Activated naive CD4-positive, alpha-beta T cell treated with anti-CD3 and anti-CD28 coated beads, Interleukin-2, amount 10 ng/mL, durations not matched to agents 7 days and 5 days (primary cell): ENCODE measurements at regions not wholly inside any gene's neighbourhood (a gene's known extent, or its start where the extent isn't known, plus 50 kb on each side); places are given as distances from the start of the nearest gene placed in this dataset.
A peak's percentile ranks its signal among the peaks of the same experiment; 100 is the strongest.
"Not testable (repeated sequence)": the region's sequence is repeated elsewhere in the genome, so short reads cannot be mapped to it uniquely, and the experiment has no call there.

Source experiments
- CTCF ChIA-PET: fragments of 350-600 bp; sonication (Branson Sonifier 250); formaldehyde crosslinking; loops from one replicate; lab custom pipeline; 2021; ENCODE audit warnings: antibody characterized with exemption; lab: Charles Lee
- DNase-seq: peaks from one replicate; pipeline ENCODE4 v3.0.0-alpha.2; 2020
- H3K27ac Mint-ChIP-seq: one replicate; pipeline ENCODE4 v1.8.0; 2021; ENCODE audit warnings: mild to moderate bottlenecking, moderate library complexity, mixed read lengths
- H3K27me3 Mint-ChIP-seq: one replicate; pipeline ENCODE4 v1.8.0; 2021; ENCODE audit warnings: mild to moderate bottlenecking, mixed read lengths
- H3K36me3 Mint-ChIP-seq: one replicate; pipeline ENCODE4 v1.8.0; 2021; ENCODE audit warnings: mixed read lengths
- H3K4me1 Mint-ChIP-seq: one replicate; pipeline ENCODE4 v1.8.0; 2021; ENCODE audit warnings: mixed read lengths
- H3K4me3 Mint-ChIP-seq: one replicate; pipeline ENCODE4 v1.8.0; 2021; ENCODE audit warnings: mild to moderate bottlenecking, moderate library complexity, mixed read lengths
- H3K9me3 Mint-ChIP-seq: one replicate; pipeline ENCODE4 v1.8.0; 2021; ENCODE audit warnings: mixed read lengths

- Mint-ChIP-seq H3K4me3 (no peak overlapping the region), H3K9me3 (peaks cover 8% of the 10 kb centered on the region), H3K27ac (no peak overlapping the region), H3K27me3 (peaks cover 5% of the 10 kb centered on the region), H3K36me3 (no peaks in the 10 kb centered on the region), H3K4me1 (no peaks in the 10 kb centered on the region)
- no peak for DNase-seq
- CTCF ChIA-PET, result no interaction called here
Observed at GRCh38 chr6:19994909-19995308, 157.7 kb downstream of the ID4 start.

- Mint-ChIP-seq H3K27me3 (peaks cover 5% of the 10 kb centered on the region), H3K36me3 (no peaks in the 10 kb centered on the region), H3K27ac (no peak overlapping the region), H3K4me3 (no peak overlapping the region), H3K4me1 (no peaks in the 10 kb centered on the region), H3K9me3 (peaks cover 9% of the 10 kb centered on the region)
- CTCF ChIA-PET, result no interaction called here
- DNase-seq, result no peak
Observed at GRCh38 chr6:19995575-19996257, 158.5 kb downstream of the ID4 start.

DNA sequence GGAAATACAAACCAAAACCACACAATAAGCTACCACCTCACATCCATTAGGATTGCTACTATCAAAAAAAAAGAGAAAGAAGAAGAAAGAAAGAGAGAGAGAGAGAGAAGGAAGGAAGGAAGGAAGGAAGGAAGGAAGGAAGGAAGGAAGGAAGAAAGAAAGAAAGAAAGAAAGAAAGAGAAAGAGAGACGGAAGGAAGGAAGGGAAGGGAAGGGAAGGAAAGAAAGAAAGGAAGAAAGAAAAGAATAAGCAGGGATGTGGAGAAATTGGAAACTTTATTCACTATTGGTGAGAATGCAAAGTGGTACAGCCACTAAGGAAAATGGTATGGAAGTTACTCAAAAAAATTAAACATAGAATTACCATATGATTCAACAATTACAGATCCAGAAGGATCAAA is 159.9 kb downstream of the ID4 start:
- H3K36me3 Mint-ChIP-seq, result no peaks in the 10 kb centered on the region
- H3K27me3 Mint-ChIP-seq, result peaks cover 5% of the 10 kb centered on the region
- H3K27ac Mint-ChIP-seq, result no peak overlapping the region
- no peaks in the 10 kb centered on the region for H3K4me1 Mint-ChIP-seq
- no peak overlapping the region for H3K4me3 Mint-ChIP-seq
- DNase-seq, result no peak
- H3K9me3 Mint-ChIP-seq, result peaks cover 9% of the 10 kb centered on the region
- CTCF ChIA-PET, result no interaction called here

GRCh38 chr6:19998541-19998940 is 161.4 kb downstream of the ID4 start:
- H3K27me3 Mint-ChIP-seq, result peaks cover 5% of the 10 kb centered on the region
- H3K4me3 Mint-ChIP-seq, result no peak overlapping the region
- no peak overlapping the region for H3K27ac Mint-ChIP-seq
- CTCF ChIA-PET, result no interaction called here
- peaks cover 9% of the 10 kb centered on the region for H3K9me3 Mint-ChIP-seq
- DNase-seq, result no peak
- H3K36me3 Mint-ChIP-seq, result no peaks in the 10 kb centered on the region
- no peaks in the 10 kb centered on the region for H3K4me1 Mint-ChIP-seq

DNA sequence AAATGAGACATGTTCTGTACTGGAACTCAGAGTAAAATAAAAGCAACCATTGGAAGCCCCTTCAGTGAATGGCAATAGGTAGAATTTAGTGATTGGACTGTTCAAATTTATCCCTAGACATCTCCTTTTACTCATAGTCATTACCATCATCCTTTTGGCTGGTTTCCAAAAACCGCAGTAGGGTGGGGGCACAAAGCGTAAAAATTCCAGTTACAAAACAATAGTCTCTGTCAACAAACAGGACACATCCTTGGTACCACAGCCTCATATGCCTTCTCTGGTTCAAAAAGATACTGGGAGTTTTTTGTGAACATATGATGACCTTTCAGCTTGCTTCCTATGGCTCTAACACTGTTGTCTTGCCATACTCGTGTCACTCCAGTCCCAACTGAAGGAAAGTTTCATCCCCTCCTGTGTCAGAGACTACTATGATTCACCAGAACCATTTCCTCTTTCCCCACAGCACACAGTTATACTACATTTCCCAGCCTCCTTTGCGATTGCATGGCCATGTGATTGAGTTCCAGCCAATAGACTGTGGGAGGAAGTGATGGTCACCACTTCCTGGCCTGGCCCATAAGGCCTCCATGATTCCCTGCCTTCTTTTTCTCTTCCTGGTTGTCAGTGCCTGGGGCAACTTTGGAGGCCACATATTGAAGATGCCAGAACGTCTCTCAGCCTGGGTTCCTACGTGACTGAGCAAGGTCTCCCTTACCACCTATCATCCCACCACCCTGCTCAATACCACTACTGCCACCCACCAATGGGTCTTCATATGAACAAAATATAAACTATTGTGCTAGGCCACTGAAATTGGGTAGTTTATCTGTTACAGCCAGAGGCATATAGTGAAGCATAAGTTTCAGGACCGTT is 162.4 kb downstream of the ID4 start:
- Mint-ChIP-seq H3K4me1 (no peaks in the 10 kb centered on the region), H3K36me3 (no peaks in the 10 kb centered on the region), H3K27ac (no peak overlapping the region), H3K4me3 (no peak overlapping the region), H3K9me3 (peaks cover 9% of the 10 kb centered on the region), H3K27me3 (peaks cover 5% of the 10 kb centered on the region)
- CTCF ChIA-PET, result no interaction called here
- peak; percentile 32 for DNase-seq

- no peak for DNase-seq
Observed at GRCh38 chr6:20001286-20001685, 164.1 kb downstream of the ID4 start.

GRCh38 chr6:20006037-20006436 is 168.9 kb downstream of the ID4 start:
- CTCF ChIA-PET, result no interaction called here
- no peak for DNase-seq
- H3K27me3 Mint-ChIP-seq, result peaks cover 10% of the 10 kb centered on the region
- H3K4me3 Mint-ChIP-seq, result no peak overlapping the region
- no peaks in the 10 kb centered on the region for H3K36me3 Mint-ChIP-seq
- no peak overlapping the region for H3K27ac Mint-ChIP-seq
- no peaks in the 10 kb centered on the region for H3K9me3 Mint-ChIP-seq
- no peaks in the 10 kb centered on the region for H3K4me1 Mint-ChIP-seq

More at GRCh38 chr6:20001286-20001685, 164.1 kb downstream of the ID4 start:
- Mint-ChIP-seq H3K36me3 (no peaks in the 10 kb centered on the region), H3K27me3 (peaks cover 3% of the 10 kb centered on the region), H3K27ac (no peak overlapping the region), H3K4me3 (no peak overlapping the region), H3K4me1 (no peaks in the 10 kb centered on the region), H3K9me3 (peaks cover 9% of the 10 kb centered on the region)
- CTCF ChIA-PET, result no interaction called here

- no peak for DNase-seq
- Mint-ChIP-seq H3K27ac (no peak overlapping the region), H3K36me3 (no peaks in the 10 kb centered on the region), H3K4me1 (no peaks in the 10 kb centered on the region), H3K27me3 (peaks cover 11% of the 10 kb centered on the region), H3K4me3 (no peak overlapping the region), H3K9me3 (no peaks in the 10 kb centered on the region)
- CTCF ChIA-PET, result no interaction called here
Observed at GRCh38 chr6:20008131-20008530, 171.0 kb downstream of the ID4 start.

GRCh38 chr6:20013066-20013861 is 176.1 kb downstream of the ID4 start:
- Mint-ChIP-seq H3K9me3 (no peaks in the 10 kb centered on the region), H3K27me3 (peaks cover 18% of the 10 kb centered on the region), H3K4me3 (no peak overlapping the region), H3K27ac (no peak overlapping the region), H3K36me3 (no peaks in the 10 kb centered on the region), H3K4me1 (no peaks in the 10 kb centered on the region)
- no peak for DNase-seq
- CTCF ChIA-PET, result no interaction called here

- CTCF ChIA-PET, result no interaction called here
- no peak overlapping the region for H3K27ac Mint-ChIP-seq
Observed at GRCh38 chr6:20014508-20014907, 177.3 kb downstream of the ID4 start.

GRCh38 chr6:20020526-20020925 is 183.4 kb downstream of the ID4 start:
- Mint-ChIP-seq H3K4me1 (peaks cover 15% of the 10 kb centered on the region), H3K27ac (no peak overlapping the region), H3K27me3 (peaks cover 34% of the 10 kb centered on the region), H3K36me3 (no peaks in the 10 kb centered on the region), H3K4me3 (no peak overlapping the region), H3K9me3 (no peaks in the 10 kb centered on the region)
- DNase-seq, result no peak
- CTCF ChIA-PET, result no interaction called here

More at GRCh38 chr6:20014508-20014907, 177.3 kb downstream of the ID4 start:
- Mint-ChIP-seq H3K4me1 (no peaks in the 10 kb centered on the region), H3K27me3 (peaks cover 14% of the 10 kb centered on the region), H3K9me3 (no peaks in the 10 kb centered on the region), H3K4me3 (no peak overlapping the region), H3K36me3 (no peaks in the 10 kb centered on the region)
- DNase-seq, result no peak

- CTCF ChIA-PET, result no interaction called here
- Mint-ChIP-seq H3K9me3 (no peaks in the 10 kb centered on the region), H3K27ac (no peak overlapping the region)
Observed at GRCh38 chr6:20021795-20022194, 184.6 kb downstream of the ID4 start.

GRCh38 chr6:20023549-20024315 is 186.6 kb downstream of the ID4 start:
- H3K36me3 Mint-ChIP-seq, H3K27ac Mint-ChIP-seq, H3K9me3 Mint-ChIP-seq: not testable (repeated sequence)
- peak overlapping the region; percentile 50 for H3K4me3 Mint-ChIP-seq
- peaks cover 38% of the 10 kb centered on the region for H3K27me3 Mint-ChIP-seq
- CTCF ChIA-PET, result interaction anchor here (0.8 kb wide), 1 partner anchor 14 kb away, joined by 3 read pairs; no protein-coding TSS in a partner anchor
- peak; percentile 39 for DNase-seq
- H3K4me1 Mint-ChIP-seq, result peaks cover 15% of the 10 kb centered on the region

More at GRCh38 chr6:20021795-20022194, 184.6 kb downstream of the ID4 start:
- Mint-ChIP-seq H3K36me3 (no peaks in the 10 kb centered on the region), H3K4me1 (peaks cover 15% of the 10 kb centered on the region), H3K4me3 (no peak overlapping the region), H3K27me3 (peaks cover 38% of the 10 kb centered on the region)
- DNase-seq, result no peak
